HL-60 (cell line): ENCODE measurements at regions not wholly inside any gene's neighbourhood (a gene's known extent, or its start where the extent isn't known, plus 50 kb on each side); places are given as distances from the start of the nearest gene placed in this dataset.

Source experiments
- DNase-seq, 2 experiments: peaks; one replicate each; pipeline ENCODE4 v3.0.0-alpha.2; 2010 to 2020; ENCODE audit warnings: low read depth in 1 of 2, low spot score in 1 of 2
- H3K27ac ChIP-seq: fragments of 250-450 bp; sonication (Bioruptor Pico); replicated peaks from 2 replicates; pipeline ENCODE4 v1.5.1; 2020; ENCODE audit warnings: mild to moderate bottlenecking, moderate library complexity
- H3K27me3 ChIP-seq: fragments of 250-450 bp; sonication (Bioruptor Pico); 2 replicates; pipeline ENCODE4 v1.5.1; 2021; ENCODE audit warnings: mild to moderate bottlenecking, moderate library complexity; ENCODE audit not compliant: insufficient read depth, poor library complexity, severe bottlenecking
- H3K4me3 ChIP-seq: replicated peaks from 2 replicates; pipeline ENCODE4 v1.5.1; 2011; ENCODE audit warnings: mild to moderate bottlenecking, control low read depth, low read length; ENCODE audit not compliant: insufficient read depth
- GABPA ChIP-seq: IDR thresholded peaks from 2 replicates; pipeline ENCODE4 v1.6.1; 2012; ENCODE audit warnings: low read depth
- POLR2AphosphoS5 ChIP-seq: IDR thresholded peaks from 2 replicates; pipeline ENCODE4 v1.6.1; 2012; ENCODE audit warnings: low read depth
- SPI1 ChIP-seq: IDR thresholded peaks from 2 replicates; pipeline ENCODE4 v1.6.1; 2012; ENCODE audit warnings: low read depth, mild to moderate bottlenecking, borderline replicate concordance
- TF ChIP-seq, protein P1 (sequence below): IDR thresholded peaks from one replicate; pipeline ENCODE4 v1.5.1; 2011; ENCODE audit warnings: low read length, control low read depth, inconsistent platforms; ENCODE audit not compliant: insufficient read depth
- TF ChIP-seq, protein P2 (sequence below): IDR thresholded peaks from 2 replicates; pipeline ENCODE4 v1.6.1; 2012; ENCODE audit warnings: low read depth; ENCODE audit not compliant: insufficient replicate concordance

DNA sequence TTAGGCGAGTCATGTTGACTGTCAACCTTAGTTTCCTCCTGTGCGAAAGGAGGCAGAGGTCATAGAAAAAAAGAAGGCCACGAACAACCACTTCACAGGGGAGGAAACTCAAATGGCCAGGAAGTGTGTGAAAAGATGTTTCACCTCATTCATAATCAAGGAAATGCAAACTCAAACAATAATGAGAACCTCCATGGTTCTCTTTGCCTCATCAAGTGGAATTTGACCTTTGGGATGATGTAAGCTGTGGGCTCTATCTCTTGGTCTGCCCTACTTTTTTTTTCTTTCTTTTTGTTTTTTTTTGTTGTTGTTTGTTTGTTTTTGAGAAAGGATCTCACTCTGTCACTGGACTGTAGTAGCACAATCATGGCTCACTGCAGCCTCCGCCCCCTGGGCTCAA, 55.9 kb upstream of the GRHL3 start:
- no peak overlapping the region for H3K4me3 ChIP-seq
- DNase-seq = no peak
- TF ChIP-seq SPI1 (no peak), GABPA (no peak), POLR2AphosphoS5 (no peak)
- TF ChIP-seq, protein P1, sequence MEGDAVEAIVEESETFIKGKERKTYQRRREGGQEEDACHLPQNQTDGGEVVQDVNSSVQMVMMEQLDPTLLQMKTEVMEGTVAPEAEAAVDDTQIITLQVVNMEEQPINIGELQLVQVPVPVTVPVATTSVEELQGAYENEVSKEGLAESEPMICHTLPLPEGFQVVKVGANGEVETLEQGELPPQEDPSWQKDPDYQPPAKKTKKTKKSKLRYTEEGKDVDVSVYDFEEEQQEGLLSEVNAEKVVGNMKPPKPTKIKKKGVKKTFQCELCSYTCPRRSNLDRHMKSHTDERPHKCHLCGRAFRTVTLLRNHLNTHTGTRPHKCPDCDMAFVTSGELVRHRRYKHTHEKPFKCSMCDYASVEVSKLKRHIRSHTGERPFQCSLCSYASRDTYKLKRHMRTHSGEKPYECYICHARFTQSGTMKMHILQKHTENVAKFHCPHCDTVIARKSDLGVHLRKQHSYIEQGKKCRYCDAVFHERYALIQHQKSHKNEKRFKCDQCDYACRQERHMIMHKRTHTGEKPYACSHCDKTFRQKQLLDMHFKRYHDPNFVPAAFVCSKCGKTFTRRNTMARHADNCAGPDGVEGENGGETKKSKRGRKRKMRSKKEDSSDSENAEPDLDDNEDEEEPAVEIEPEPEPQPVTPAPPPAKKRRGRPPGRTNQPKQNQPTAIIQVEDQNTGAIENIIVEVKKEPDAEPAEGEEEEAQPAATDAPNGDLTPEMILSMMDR = no peak
- TF ChIP-seq, protein P2, sequence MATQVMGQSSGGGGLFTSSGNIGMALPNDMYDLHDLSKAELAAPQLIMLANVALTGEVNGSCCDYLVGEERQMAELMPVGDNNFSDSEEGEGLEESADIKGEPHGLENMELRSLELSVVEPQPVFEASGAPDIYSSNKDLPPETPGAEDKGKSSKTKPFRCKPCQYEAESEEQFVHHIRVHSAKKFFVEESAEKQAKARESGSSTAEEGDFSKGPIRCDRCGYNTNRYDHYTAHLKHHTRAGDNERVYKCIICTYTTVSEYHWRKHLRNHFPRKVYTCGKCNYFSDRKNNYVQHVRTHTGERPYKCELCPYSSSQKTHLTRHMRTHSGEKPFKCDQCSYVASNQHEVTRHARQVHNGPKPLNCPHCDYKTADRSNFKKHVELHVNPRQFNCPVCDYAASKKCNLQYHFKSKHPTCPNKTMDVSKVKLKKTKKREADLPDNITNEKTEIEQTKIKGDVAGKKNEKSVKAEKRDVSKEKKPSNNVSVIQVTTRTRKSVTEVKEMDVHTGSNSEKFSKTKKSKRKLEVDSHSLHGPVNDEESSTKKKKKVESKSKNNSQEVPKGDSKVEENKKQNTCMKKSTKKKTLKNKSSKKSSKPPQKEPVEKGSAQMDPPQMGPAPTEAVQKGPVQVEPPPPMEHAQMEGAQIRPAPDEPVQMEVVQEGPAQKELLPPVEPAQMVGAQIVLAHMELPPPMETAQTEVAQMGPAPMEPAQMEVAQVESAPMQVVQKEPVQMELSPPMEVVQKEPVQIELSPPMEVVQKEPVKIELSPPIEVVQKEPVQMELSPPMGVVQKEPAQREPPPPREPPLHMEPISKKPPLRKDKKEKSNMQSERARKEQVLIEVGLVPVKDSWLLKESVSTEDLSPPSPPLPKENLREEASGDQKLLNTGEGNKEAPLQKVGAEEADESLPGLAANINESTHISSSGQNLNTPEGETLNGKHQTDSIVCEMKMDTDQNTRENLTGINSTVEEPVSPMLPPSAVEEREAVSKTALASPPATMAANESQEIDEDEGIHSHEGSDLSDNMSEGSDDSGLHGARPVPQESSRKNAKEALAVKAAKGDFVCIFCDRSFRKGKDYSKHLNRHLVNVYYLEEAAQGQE = no peak
- H3K27ac ChIP-seq = no peak overlapping the region
- H3K27me3 ChIP-seq = no peaks in the 10 kb centered on the region

DNA sequence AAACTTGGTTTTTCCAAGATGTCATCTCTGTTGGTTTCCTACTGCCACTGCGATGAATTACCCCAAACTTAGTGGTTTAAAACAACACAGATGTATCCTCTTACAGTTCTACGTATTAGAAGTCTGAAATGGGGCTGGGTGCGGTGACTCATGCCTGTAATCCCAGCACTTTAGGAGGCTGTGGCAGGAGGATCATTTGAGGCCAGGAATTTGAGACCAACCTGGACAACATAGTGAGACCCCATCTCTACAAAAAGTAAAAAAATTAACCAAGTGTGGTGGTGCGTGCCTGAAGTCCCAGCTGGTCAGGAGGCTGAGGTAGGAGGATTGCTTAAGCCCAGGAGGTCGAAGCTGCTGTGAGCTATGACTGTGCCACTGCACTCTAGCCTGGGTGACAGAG, 57.2 kb upstream of the GRHL3 start:
- H3K27me3 ChIP-seq = no peaks in the 10 kb centered on the region
- H3K27ac ChIP-seq = no peak overlapping the region
- DNase-seq = no peak
- no peak for TF ChIP-seq POLR2AphosphoS5
- no peak for TF ChIP-seq SPI1
- TF ChIP-seq, protein P1 = no peak
- TF ChIP-seq, protein P2 = no peak
- no peak overlapping the region for H3K4me3 ChIP-seq

DNA sequence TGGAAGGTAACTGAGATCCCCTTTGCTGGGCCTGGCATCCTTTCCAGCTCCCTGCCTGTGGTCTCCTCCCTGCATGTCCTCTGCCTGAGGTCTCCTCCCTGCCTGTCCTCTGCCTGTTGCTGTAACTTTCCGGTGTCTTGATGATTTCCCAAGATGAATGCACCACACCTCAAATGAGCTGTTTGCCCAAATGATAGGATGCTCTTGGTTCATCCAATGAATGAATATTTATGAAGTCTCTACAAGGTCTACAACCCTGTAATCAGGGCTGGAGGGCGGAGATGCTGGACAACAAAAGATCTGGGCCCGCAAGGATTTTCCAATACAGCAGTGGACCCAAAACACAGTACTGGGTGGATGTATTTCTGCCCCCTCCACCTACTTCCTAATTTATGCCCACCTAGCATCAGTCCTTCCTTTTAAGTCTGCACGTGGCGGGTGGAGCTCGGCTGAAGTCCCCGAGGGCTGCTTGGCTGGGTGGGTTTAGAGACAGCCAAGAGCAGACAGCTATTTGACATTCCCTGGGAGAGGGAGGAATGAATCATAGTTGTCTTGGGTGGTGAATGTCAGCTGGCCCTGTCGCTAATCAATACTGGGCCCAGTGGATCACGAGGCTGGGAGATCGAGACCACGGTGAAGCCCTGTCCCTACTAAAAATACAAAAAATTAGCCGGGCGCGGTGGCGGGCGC, 60.3 kb upstream of the GRHL3 start:
- no peak overlapping the region for H3K27ac ChIP-seq
- no peak overlapping the region for H3K4me3 ChIP-seq
- H3K27me3 ChIP-seq = no peaks in the 10 kb centered on the region
- no peak for DNase-seq
- TF ChIP-seq SPI1 = no peak
- TF ChIP-seq, protein P1 = no peak
- no peak for TF ChIP-seq GABPA
- TF ChIP-seq POLR2AphosphoS5 = no peak
- TF ChIP-seq, protein P2 = no peak
